GM18505 (cell line): ENCODE measurements at regions not wholly inside any gene's neighbourhood (a gene's known extent, or its start where the extent isn't known, plus 50 kb on each side); places are given as distances from the start of the nearest gene placed in this dataset.
"Not testable (repeated sequence)": the region's sequence is repeated elsewhere in the genome, so short reads cannot be mapped to it uniquely, and the experiment has no call there.

ENCODE experiments used
- ATAC-seq: cut with Tn5 transposase; IDR thresholded peaks from one replicate; pipeline ENCODE4 v1.9.1; 2021; ENCODE audit not compliant: unreplicated experiment
- POLR2A ChIP-seq: IDR thresholded peaks from 4 replicates; pipeline ENCODE4 v1.6.1; 2011; ENCODE audit warnings: borderline replicate concordance; ENCODE audit not compliant: insufficient read depth, insufficient read length; ENCODE audit errors: extremely low read depth

DNA sequence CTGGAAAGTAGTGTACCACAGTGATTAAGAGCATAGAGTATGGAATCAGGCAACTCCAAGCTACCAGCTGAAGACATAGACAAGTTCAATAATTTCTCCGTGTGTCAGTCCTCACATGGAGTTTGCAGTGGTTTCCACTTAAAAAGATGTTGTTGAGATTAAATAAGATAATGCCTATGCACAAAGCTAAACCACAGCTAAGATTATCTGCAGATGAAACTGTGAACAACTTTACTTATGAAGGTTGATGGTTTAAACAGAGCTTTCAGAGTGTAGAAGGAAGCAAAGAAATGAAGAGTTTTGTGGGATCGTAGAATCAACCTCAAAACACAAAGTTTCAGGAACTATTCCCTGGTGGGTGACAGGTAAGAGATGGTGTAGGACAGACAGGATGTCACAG is 223.5 kb upstream of the IL12B start:
- ATAC-seq, result no peak
- no peak for TF ChIP-seq POLR2A

DNA sequence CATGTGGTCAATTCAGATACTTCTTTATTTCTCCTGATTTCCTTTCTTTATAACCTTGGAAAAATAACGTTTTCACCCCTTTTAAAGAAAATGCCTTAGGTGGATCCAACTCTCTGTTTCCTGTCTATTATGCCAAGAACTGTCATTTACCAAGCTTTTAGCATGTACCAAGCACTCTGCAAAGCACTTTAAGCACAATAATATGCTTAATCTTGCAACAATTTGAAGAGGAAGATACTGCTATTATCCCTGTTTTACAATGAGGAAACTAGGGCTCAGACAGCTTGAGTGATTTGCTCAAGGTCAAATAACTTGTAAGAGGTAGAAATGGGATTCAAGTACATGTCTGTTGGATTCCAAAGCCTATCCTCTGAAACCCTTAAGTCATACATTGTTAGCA is 224.8 kb upstream of the IL12B start:
- no peak for TF ChIP-seq POLR2A
- no peak for ATAC-seq

DNA sequence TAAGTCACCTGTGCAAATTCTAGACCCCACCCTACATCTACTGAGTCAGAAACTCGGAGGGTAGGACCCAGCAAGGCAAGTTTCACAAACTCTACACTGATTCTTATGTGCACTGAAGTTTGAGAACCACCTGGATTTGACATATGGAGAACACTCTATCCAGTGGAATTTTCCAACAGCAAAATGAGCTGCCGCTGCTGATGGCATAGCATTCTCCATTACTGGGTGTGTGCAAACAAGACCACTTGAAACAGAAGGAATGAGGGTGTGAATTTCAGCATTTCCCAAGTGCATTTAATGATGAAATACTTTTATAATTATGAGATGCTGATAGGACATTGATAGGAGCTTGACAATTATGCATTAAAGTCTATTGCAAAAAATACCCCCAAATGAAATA is 229.1 kb upstream of the IL12B start:
- no peak for ATAC-seq
- no peak for TF ChIP-seq POLR2A

DNA sequence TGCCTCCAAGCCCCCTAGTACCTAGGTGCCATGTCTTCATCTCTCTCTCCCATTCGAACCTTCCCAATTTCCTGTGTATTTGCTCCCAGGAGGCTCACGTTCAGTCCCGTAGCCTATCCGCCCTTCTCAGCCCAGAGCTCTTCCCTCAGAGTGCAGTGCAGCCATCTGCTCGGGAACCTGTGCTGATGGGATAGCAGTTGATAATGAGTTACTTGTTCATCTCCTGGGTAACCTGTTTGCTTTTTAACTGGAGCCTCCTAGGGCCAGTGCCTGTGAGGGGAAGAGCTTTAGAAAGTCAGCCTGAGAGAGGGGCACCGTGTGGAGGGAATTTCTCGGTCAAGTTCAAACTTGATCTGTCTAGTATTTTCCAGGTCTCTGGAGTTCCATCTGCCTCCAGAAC is 229.8 kb upstream of the IL12B start:
- TF ChIP-seq POLR2A, result no peak
- no peak for ATAC-seq

DNA sequence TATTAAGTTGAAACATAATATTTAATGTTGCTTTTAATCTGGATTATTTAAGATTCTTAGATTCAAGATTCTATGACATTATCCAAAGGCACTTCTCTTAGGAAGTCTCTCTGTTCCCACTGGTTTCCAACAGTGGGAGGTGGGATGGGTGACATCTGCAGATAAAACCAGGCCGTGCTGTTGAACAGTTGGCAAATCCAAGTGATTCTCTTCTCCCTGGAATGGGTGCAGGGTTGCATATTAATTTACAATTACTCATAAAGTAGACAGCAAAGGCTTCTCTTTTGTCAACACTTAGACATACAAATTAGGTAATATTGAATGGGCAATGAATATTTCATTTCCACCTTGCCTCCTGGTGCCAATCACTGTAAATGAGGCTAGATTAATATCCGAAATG is 233.7 kb upstream of the IL12B start:
- no peak for TF ChIP-seq POLR2A
- no peak for ATAC-seq

DNA sequence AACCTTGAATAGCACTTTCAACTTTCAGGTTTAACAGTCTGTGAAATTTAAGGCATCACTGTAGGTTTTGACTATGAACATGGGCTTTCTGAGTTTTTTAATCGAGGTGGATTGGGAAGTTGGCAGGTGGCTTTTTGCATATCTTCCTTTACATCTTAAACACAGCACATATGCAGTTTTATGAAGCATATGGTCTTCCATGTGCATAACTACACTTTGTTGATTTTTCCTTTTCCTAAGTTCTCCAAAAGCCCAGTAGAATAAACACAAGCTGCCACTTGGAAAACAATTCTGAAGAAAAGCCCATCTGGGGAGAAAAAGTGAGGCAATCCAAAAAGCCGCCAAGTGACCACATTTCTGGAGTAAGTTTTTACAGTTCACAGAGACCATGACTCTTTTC is 236.5 kb upstream of the IL12B start:
- no peak for TF ChIP-seq POLR2A
- no peak for ATAC-seq

DNA sequence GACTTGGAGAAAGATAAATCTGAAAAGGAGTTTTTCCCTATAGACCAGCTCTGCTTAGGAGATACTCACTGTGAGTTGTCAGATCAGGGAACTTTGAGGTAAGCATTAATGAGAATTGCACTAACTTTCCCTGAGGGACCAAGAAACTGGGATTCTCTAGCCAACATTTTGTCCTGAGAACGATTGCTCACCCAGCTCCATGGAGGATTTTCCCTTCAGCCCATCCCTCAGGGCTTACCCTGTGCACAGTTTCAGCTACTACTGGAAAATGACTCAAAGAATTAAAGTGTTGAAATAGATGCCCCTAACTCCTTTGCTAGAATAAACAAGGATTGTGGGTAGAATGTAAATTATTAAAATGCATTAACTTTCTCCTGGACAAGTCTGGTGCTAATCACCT is 237.2 kb upstream of the IL12B start:
- no peak for TF ChIP-seq POLR2A
- no peak for ATAC-seq

DNA sequence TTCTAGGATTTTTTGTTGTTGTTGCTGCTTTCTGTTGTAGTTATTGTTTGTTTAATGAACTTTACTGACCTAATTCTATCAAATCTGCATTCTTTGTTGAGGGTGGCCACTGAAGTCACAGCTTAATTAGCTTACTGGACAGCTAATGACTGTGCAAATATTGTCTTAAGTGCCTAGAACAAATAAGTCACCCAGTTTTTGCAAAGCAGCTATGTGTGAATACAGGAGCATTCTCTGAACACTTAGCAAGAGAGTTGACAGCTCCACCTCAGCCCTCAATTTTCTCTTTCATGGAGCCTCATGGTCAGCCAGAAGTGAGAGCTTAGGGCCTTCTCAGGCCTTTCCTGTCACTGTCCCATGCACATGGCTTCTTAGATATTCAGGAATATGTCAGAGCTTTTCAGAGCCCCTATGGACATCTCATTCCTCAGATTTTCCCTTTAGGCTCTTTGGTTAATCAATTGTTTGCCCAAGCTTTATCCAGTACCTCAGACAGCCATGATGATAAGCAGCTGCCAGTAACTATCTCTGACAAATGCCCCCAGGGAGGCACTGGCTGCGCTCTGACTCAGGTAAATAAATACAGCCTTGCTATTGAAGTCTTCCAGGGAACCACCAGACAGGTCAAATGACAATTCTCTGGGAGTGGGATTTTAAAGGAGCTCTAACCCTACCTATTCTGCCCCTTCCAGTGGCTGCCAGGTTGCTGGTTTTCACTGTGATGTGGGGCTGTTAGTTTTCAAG is 241.4 kb upstream of the IL12B start:
- ATAC-seq, result no peak

DNA sequence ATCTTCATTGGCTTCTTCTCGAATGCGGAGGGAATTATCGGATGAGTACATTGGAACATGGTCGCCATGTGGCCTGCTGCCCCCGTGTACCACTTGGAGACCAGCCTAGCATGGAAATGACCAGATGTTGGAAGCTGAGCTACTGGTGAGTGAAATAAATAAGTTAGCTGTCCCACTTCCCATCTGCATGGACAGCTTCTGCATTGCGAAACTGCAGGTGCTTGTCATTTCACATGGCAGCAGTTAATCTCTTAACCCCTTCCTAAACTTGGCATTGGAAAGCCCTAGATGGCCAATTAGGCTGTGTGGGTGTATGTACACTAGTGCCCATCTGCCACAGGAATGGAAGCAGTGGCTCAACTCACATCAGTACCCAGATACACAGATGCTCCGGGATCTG is 246.6 kb upstream of the IL12B start:
- no peak for ATAC-seq
- TF ChIP-seq POLR2A, result no peak

More for the DNA sequence above, 241.4 kb upstream of the IL12B start:
- no peak for TF ChIP-seq POLR2A

DNA sequence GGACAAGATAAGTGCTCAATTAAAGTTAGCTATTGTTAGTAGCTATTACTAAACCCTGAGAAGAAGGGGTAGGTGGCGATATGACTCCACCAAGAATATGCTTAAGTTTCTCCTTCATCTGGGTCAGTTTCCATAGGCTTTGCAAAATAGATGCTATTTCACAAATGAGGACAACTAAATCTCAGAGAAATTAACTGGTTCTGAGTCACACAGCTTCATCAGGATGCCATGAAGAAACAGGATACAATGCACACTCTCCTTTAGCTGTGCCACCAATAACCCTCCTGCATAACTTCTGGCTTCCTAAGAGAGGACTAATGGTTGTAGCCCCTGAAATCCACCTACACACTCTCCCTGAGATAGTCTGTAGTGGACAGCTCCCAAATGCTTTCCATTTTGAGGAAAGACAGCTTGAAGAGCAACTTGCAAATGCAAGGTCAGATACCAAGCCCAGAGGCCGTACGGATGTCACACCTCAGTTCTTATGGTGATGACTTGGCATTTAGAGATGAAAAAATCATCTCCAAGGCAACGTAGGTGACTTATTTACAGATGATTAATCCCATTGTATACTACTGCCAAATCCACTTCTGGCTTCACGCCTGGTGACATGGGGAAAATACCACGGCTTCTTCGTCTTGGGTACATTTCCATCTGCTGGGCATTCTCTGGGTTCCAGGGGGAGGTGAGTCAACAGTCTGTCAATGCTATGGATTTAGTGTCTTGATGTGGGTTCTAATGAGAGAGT is 251.4 kb upstream of the IL12B start:
- ATAC-seq, result no peak

DNA sequence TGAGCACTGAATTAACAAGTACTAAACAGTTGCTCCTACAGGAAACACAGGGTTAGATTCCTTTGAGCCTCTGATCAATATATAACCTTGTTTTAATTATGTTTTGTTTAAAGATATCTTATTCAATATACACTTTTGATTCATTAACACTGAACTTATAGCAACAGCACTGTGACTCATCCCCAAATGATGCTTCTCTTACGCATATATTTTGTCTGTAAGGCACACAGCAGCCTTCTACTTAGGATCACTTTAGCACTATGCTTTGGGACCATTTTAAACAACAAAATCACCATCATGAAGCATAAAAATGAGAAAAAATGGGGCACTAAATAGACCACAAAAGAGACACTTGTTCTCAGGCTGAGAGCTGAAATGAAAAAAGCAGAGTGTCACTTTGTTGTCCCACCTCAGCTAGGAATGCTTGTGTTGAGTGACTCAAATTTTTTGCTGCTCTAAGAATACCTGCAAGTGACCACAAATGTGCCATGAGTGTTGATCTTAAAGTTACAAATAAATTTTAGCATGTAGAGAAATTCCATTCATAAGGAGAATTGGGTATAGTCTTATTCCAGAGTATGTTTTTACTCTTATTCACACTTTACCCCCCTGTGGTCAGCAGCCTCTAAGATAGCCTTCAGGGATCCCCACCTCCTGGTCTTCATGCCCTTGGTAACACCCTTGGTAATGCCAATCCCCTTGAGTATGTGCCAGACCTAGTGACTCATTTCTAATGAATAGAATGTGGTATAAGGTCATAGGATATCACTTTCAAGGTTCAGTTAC is 252.7 kb upstream of the IL12B start:
- ATAC-seq, result no peak
- TF ChIP-seq POLR2A, result no peak

More for the DNA sequence above, 251.4 kb upstream of the IL12B start:
- no peak for TF ChIP-seq POLR2A

DNA sequence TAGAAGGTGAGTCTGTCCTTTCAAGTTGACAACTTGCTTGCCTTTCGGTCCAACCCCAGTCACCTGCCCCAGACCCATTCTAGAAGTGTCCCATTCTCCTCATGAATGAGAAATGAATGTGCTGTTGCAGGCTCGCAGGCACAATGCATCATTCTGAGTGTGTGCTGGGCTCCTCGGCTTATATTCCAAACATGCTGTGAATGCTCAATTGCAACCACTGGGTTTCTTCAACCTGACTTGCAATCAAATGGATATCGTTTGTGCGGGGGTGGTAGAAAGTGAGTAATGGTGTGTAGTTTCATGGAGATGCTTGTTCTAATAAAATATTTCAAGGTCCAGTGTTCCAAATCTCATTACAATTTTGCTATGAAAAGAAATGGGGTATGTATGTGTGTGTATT is 256.6 kb upstream of the IL12B start:
- no peak for TF ChIP-seq POLR2A
- no peak for ATAC-seq

DNA sequence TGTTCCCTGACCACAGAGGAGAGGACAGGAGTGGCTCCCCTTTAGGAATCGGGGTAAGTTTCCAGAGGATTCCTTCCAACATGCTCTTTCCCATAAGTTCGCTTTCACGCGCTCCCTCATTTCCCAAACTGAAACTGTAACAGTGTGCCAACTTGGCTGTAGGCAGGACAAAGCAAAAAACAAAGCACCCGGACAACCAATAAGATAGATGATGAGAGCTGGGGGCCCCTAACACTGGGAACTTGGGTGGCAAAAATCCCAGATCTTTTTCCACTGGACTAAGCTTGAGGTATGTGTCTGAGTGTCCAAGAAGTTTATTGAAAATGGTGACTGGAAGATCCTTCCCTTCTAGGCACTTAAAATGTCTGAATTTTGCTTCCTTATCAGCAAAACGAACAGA is 258.7 kb upstream of the IL12B start:
- ATAC-seq, result no peak
- TF ChIP-seq POLR2A, result no peak

DNA sequence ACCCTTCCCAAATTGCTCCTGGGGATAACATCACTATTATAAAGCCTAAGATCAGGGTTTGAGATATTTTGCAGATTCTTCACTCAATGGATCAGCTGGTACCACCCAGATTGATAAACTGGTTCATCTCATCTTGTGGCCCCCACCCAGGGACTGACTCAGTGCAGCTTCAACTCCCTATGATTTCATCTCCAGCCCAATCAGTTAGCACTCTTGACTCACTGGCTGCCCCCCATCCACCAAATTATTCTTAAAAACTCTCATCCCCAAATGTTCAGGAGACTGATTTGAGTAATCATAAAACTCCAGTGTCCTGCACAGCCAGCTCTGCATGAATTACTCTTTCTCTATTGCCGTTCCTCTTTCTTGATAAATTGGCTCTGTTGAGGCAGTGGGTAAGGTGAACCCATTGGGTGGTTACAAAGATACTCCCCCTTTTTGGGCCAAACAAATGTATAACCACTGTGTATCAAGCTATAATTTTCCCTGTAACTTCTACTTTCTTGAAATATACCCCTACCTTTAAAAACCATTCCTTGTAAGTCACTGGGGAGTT is 263.3 kb upstream of the IL12B start:
- no peak for ATAC-seq

DNA sequence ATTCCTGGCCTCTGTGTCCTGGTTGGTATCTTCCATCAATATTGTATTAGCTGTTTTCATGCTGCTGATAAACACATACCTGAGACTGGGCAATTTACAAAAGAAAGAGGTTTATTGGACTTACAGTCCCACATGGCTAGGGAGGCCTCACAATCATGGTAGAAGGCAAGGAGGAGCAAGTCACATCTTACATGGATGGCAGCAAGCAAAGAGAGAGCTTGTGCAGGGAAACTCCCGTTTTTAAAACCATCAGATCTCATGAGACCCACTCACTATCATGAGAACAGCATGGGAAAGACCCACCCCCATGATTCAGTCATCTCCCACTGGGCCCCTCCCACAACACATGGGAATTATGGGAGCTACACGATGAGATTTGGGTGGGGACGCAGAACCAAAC is 265.3 kb upstream of the IL12B start:
- not testable (repeated sequence) for ATAC-seq

More for the DNA sequence above, 263.3 kb upstream of the IL12B start:
- no peak for TF ChIP-seq POLR2A
